C4-2B (cell line): ENCODE measurements at regions not wholly inside any gene's neighbourhood (a gene's known extent, or its start where the extent isn't known, plus 50 kb on each side); places are given as distances from the start of the nearest gene placed in this dataset.

Experiments
- H3K27ac ChIP-seq: fragments of 450-650 bp; 2 replicates; pipeline ENCODE4 v1.5.1; 2017
- ZFX ChIP-seq: fragments of 450-650 bp; IDR thresholded peaks from 2 replicates; pipeline ENCODE4 v1.6.1; 2017
- TF ChIP-seq, protein P1 (sequence below): fragments of 450-650 bp; conservative IDR thresholded peaks from 2 replicates; pipeline ENCODE4 v1.5.1; 2017; ENCODE audit warnings: mild to moderate bottlenecking

GRCh38 chr18:77376043-77376732, 126.5 kb downstream of the GALR1 start:
- no peak overlapping the region for H3K27ac ChIP-seq
- no peak for TF ChIP-seq ZFX
- TF ChIP-seq, protein P1, sequence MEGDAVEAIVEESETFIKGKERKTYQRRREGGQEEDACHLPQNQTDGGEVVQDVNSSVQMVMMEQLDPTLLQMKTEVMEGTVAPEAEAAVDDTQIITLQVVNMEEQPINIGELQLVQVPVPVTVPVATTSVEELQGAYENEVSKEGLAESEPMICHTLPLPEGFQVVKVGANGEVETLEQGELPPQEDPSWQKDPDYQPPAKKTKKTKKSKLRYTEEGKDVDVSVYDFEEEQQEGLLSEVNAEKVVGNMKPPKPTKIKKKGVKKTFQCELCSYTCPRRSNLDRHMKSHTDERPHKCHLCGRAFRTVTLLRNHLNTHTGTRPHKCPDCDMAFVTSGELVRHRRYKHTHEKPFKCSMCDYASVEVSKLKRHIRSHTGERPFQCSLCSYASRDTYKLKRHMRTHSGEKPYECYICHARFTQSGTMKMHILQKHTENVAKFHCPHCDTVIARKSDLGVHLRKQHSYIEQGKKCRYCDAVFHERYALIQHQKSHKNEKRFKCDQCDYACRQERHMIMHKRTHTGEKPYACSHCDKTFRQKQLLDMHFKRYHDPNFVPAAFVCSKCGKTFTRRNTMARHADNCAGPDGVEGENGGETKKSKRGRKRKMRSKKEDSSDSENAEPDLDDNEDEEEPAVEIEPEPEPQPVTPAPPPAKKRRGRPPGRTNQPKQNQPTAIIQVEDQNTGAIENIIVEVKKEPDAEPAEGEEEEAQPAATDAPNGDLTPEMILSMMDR = no peak; the same call in 1 of the 2 replicates

DNA sequence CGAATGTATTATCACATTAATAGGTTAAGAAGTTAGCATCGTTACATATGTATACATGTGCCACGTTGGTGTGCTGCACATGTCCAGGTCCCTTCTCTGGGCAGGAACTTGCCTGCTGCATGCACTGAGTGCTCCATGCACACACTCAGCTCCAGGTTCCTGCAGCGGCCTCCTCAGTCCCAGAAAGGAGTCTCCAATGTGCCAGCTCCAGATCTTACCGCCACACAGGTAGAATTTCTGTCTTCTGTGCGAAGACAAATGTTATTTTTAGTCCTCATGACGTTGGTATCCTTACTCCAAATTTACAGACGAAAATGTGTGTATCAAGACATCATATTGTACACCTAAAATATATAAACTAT, 127.1 kb downstream of the GALR1 start:
- no peak for TF ChIP-seq ZFX
- TF ChIP-seq, protein P1 = no peak

GRCh38 chr18:77377813-77378212, 128.2 kb downstream of the GALR1 start:
- TF ChIP-seq, protein P1 = no peak
- TF ChIP-seq ZFX = no peak
- H3K27ac ChIP-seq = no peak overlapping the region

More for the DNA sequence above, 127.1 kb downstream of the GALR1 start:
- H3K27ac ChIP-seq = no peak overlapping the region

DNA sequence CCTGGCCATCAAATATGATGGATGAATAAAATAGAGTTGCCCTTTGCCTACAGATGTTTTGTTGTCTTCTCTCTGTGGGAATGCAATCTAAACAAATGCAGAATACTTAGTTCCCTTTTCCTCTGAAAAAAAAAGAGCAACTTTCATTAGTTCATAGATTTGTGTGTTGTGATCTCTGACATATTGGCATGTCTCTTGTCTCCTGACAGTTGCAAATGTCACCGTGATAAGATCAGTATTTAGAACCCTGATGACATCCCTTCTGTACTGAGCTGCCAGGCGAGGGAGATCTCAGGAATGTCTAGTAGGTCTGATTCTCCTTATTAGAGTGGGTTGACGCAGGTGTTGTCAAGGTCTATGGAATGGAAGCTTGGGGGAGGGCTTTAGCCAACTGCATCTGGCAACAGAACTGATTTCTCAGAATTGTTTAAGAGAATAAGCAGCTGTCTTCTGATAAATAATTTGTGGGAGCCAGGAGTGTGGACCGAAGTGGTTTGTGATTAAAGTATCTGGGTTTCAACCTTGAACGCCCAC, 130.4 kb downstream of the GALR1 start:
- no peak for TF ChIP-seq ZFX
- TF ChIP-seq, protein P1 = no peak
- H3K27ac ChIP-seq = no peak overlapping the region

- H3K27ac ChIP-seq = no peak overlapping the region
- no peak for TF ChIP-seq ZFX
- TF ChIP-seq, protein P1 = no peak
These were observed 131.0 kb downstream of the GALR1 start for GRCh38 chr18:77380695-77381094.

- no peak for TF ChIP-seq ZFX
- TF ChIP-seq, protein P1 = no peak
- H3K27ac ChIP-seq = no peak overlapping the region
These were observed 142.7 kb downstream of the GALR1 start for GRCh38 chr18:77392321-77392720.

DNA sequence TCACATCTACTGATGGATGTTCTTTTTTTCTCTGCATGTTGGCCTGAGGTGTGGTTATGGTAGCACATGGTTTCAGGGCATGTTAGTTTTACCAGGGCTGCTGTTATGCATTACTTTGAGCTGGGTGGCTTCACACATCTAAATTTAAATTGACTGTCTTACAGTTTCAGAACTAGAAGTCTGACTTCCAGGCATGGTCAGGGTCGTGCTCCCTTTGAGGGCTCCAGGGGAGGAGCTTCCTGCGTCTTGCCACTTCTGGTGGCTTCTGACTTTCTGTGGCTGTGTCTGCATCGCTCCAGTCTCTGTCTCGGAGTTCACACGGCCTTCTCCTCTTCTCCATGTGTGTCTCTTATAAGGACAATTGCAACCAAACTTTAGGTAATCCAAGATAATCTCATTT, 143.9 kb downstream of the GALR1 start:
- no peak for TF ChIP-seq ZFX
- TF ChIP-seq, protein P1 = no peak
- H3K27ac ChIP-seq = no peak overlapping the region
